CD4-positive, alpha-beta T cell (primary cell): ENCODE measurements at regions not wholly inside any gene's neighbourhood (a gene's known extent, or its start where the extent isn't known, plus 50 kb on each side); places are given as distances from the start of the nearest gene placed in this dataset.

Experiments
- ATAC-seq: fragments of 200-7000 bp; cut with Tn5 transposase; one replicate; pipeline ENCODE4 v1.10.0; 2022; ENCODE audit warnings: mild to moderate bottlenecking; ENCODE audit not compliant: poor library complexity
- CTCF ChIA-PET: fragments of 350-600 bp; sonication (Branson Sonifier 250); formaldehyde crosslinking; loops from one replicate; lab custom pipeline; 2021; ENCODE audit warnings: antibody characterized with exemption, inconsistent platforms; lab: Charles Lee
- POLR2A ChIA-PET: fragments of 350-600 bp; sonication (Branson Sonifier 250); formaldehyde crosslinking; loops from one replicate; lab custom pipeline; 2021; ENCODE audit warnings: antibody characterized with exemption, inconsistent platforms; lab: Charles Lee
- DNase-seq, 14 experiments: peaks; one replicate each; pipeline ENCODE4 v3.0.0-alpha.2; 2013 to 2020; ENCODE audit warnings: mixed read lengths in 2 of 14
- H3K27ac ChIP-seq, 2 donors: one replicate each; pipeline versions ENCODE4 v1.5.1 to v1.7.0; 2013; ENCODE audit warnings: low read length in 2 of 2, low read depth in 1 of 2, mild to moderate bottlenecking in 1 of 2
- H3K27me3 ChIP-seq, 2 experiments: 1 replicate in 1 of 2; 2 replicates in 1 of 2; pipeline versions ENCODE4 v1.6.1 to v1.7.0; 2013; ENCODE audit warnings: low read length in 2 of 2, control low read depth in 1 of 2, mild to moderate bottlenecking in 1 of 2, moderate library complexity in 1 of 2; ENCODE audit not compliant: insufficient read depth in 2 of 2, control insufficient read depth in 1 of 2
- H3K36me3 ChIP-seq: one replicate; pipeline ENCODE4 v1.6.1; 2013; ENCODE audit warnings: low read length, control low read depth; ENCODE audit not compliant: insufficient read depth
- H3K4me1 ChIP-seq: one replicate; pipeline ENCODE4 v1.6.1; 2013; ENCODE audit warnings: low read length, control low read depth; ENCODE audit not compliant: insufficient read depth
- H3K4me3 ChIP-seq: one replicate; pipeline ENCODE4 v1.5.1; 2013; ENCODE audit warnings: mild to moderate bottlenecking, low read length, moderate library complexity
- H3K9me3 ChIP-seq, 2 experiments: 1 replicate in 1 of 2; 2 replicates in 1 of 2; pipeline versions ENCODE4 v1.6.1 to v1.7.0; 2013; ENCODE audit warnings: low read length in 2 of 2, mild to moderate bottlenecking in 2 of 2, control low read depth in 1 of 2, moderate library complexity in 1 of 2; ENCODE audit not compliant: control insufficient read depth in 1 of 2, insufficient read depth in 1 of 2
- H3K27ac Mint-ChIP-seq: one replicate; pipeline ENCODE4 v1.8.0; 2020; ENCODE audit warnings: mixed read lengths
- H3K27me3 Mint-ChIP-seq: one replicate; pipeline ENCODE4 v1.8.0; 2021; ENCODE audit warnings: mixed read lengths
- H3K36me3 Mint-ChIP-seq: one replicate; pipeline ENCODE4 v1.8.0; 2021; ENCODE audit warnings: low read depth, mixed read lengths
- H3K4me1 Mint-ChIP-seq: one replicate; pipeline ENCODE4 v1.8.0; 2021; ENCODE audit warnings: low read depth, mixed read lengths
- H3K4me3 Mint-ChIP-seq: one replicate; pipeline ENCODE4 v1.8.0; 2020; ENCODE audit warnings: mild to moderate bottlenecking, mixed read lengths
- H3K9me3 Mint-ChIP-seq: one replicate; pipeline ENCODE4 v1.8.0; 2020; ENCODE audit warnings: mixed read lengths
- intact Hi-C, 2 experiments: fragments of 100-400 bp; cut with DNase I in 1 of 2; cut with micrococcal nuclease in 1 of 2; formaldehyde crosslinking; loops; one replicate each; pipeline versions ENCODE4 v1.15.1 to v1.9.0; 2023 to 2025; cut with DNase I, micrococcal nuclease
- TF ChIP-seq, protein P1 (sequence below): fragments of 200-600 bp; IDR thresholded peaks from one replicate; pipeline ENCODE4 v1.8.0; 2022; ENCODE audit warnings: antibody characterized with exemption, mild to moderate bottlenecking

DNA sequence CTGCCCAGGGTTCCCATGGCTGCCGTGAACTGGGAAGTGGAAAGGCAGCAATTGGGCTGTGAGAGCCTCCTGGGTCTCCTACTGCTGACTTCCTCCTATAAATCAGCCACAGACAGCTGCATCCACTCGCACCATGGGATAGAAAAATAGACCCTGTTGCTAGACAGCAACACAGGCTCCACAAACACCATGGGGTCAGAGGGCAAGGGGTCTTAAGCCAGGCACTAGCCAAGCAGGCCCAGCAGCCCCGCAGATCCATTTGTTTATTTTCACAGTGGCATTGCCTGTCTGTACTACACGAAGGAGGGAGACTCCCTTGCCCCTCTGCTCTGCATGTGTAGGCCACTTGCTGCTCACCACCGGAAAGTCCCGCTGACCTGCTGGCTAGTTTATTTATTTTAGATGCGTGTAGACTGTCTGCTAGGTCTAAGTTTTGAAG lies 139.8 kb downstream of the DACT1 start:
- no peak overlapping the region for H3K27ac Mint-ChIP-seq
- ChIA-PET CTCF (interaction anchor here (0.9 kb wide), 1 partner anchor 11 kb away, joined by 3 read pairs; no protein-coding TSS in a partner anchor), POLR2A (no interaction called here)
- H3K9me3 Mint-ChIP-seq, result no peaks in the 10 kb centered on the region
- H3K27ac ChIP-seq, result no peak overlapping the region
- no peak for DNase-seq
- H3K4me3 ChIP-seq, result no peak overlapping the region
- no peaks in the 10 kb centered on the region for H3K27me3 Mint-ChIP-seq
- no peak overlapping the region for H3K4me3 Mint-ChIP-seq
- H3K36me3 ChIP-seq, result no peaks in the 10 kb centered on the region
- no peaks in the 10 kb centered on the region for H3K27me3 ChIP-seq
- H3K9me3 ChIP-seq, result peaks cover 0 to 3% of the 10 kb centered on the region in 2 experiments
- H3K36me3 Mint-ChIP-seq, result no peaks in the 10 kb centered on the region
- intact Hi-C loops, result no loop called here
- H3K4me1 ChIP-seq, result no peaks in the 10 kb centered on the region
- no peak for ATAC-seq
- TF ChIP-seq, protein P1, sequence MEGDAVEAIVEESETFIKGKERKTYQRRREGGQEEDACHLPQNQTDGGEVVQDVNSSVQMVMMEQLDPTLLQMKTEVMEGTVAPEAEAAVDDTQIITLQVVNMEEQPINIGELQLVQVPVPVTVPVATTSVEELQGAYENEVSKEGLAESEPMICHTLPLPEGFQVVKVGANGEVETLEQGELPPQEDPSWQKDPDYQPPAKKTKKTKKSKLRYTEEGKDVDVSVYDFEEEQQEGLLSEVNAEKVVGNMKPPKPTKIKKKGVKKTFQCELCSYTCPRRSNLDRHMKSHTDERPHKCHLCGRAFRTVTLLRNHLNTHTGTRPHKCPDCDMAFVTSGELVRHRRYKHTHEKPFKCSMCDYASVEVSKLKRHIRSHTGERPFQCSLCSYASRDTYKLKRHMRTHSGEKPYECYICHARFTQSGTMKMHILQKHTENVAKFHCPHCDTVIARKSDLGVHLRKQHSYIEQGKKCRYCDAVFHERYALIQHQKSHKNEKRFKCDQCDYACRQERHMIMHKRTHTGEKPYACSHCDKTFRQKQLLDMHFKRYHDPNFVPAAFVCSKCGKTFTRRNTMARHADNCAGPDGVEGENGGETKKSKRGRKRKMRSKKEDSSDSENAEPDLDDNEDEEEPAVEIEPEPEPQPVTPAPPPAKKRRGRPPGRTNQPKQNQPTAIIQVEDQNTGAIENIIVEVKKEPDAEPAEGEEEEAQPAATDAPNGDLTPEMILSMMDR, result no peak
- H3K4me1 Mint-ChIP-seq, result no peaks in the 10 kb centered on the region

DNA sequence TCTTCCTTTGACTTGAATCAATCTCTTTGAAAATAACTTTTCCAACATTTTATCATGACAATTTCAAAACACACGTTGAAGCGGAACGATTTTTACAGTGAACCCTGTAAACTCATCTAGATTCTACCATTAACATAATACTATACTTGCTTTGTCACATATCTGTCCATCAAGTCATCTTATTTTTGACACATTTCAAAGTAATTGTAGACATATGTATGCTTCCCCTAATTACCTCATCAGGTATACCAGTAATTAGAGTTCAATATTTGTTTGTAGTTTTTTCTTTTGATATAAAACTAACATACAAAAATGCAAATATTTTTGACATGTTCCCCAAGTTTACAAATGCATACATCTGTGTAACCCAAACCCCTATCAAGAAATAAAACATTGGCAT lies 140.4 kb downstream of the DACT1 start:
- H3K9me3 Mint-ChIP-seq, result no peaks in the 10 kb centered on the region
- H3K36me3 Mint-ChIP-seq, result no peaks in the 10 kb centered on the region
- POLR2A ChIA-PET, result no interaction called here
- intact Hi-C loops, result no loop called here
- no peak overlapping the region for H3K27ac ChIP-seq
- H3K4me3 ChIP-seq, result no peak overlapping the region
- no peak overlapping the region for H3K4me3 Mint-ChIP-seq
- no peak for DNase-seq
- no peaks in the 10 kb centered on the region for H3K36me3 ChIP-seq
- no peaks in the 10 kb centered on the region for H3K4me1 ChIP-seq
- no peak overlapping the region for H3K27ac Mint-ChIP-seq
- H3K9me3 ChIP-seq, result peaks cover 0 to 3% of the 10 kb centered on the region in 2 experiments
- no peaks in the 10 kb centered on the region for H3K27me3 Mint-ChIP-seq
- CTCF ChIA-PET, result no interaction called here
- no peak for ATAC-seq
- H3K4me1 Mint-ChIP-seq, result no peaks in the 10 kb centered on the region
- no peaks in the 10 kb centered on the region for H3K27me3 ChIP-seq
- TF ChIP-seq, protein P1, result no peak

DNA sequence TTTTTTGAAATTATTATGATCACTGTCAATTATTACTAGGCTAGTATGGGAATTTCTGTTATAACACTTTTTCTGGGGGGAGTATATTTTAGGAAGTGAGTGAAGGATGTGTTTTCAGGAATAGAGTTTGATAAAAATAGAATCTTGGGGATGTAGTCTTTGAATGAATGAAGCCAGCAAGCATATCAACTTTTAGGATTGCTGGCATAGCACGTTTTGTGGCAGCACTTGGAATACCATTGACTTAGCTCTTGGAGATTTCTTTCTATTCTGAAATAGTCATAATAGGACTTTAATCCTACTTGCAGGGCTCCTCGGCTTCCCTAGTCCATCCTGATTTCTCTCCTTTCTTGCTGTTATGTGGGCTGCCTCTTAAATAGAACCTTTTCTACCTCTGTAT lies 141.6 kb downstream of the DACT1 start:
- H3K9me3 Mint-ChIP-seq, result no peaks in the 10 kb centered on the region
- H3K4me3 Mint-ChIP-seq, result no peak overlapping the region
- H3K27me3 Mint-ChIP-seq, result no peaks in the 10 kb centered on the region
- ChIA-PET CTCF (no interaction called here), POLR2A (no interaction called here)
- Histone ChIP-seq H3K36me3 (no peaks in the 10 kb centered on the region), H3K27me3 (no peaks in the 10 kb centered on the region), H3K9me3 (peaks cover 0 to 3% of the 10 kb centered on the region in 2 experiments), H3K27ac (no peak overlapping the region), H3K4me1 (no peaks in the 10 kb centered on the region), H3K4me3 (no peak overlapping the region)
- DNase-seq (no peak), ATAC-seq (no peak)
- intact Hi-C loops, result no loop called here
- TF ChIP-seq, protein P1, result no peak
- no peaks in the 10 kb centered on the region for H3K36me3 Mint-ChIP-seq
- no peak overlapping the region for H3K27ac Mint-ChIP-seq
- H3K4me1 Mint-ChIP-seq, result no peaks in the 10 kb centered on the region
